NB4 (cell line): ENCODE measurements at regions not wholly inside any gene's neighbourhood (a gene's known extent, or its start where the extent isn't known, plus 50 kb on each side); places are given as distances from the start of the nearest gene placed in this dataset.

Experiments used
- POLR2A ChIP-seq: IDR thresholded peaks from 2 replicates; pipeline ENCODE4 v1.6.1; 2011; ENCODE audit warnings: mild to moderate bottlenecking; ENCODE audit not compliant: insufficient read length; ENCODE audit errors: extremely low read depth
- TF ChIP-seq, protein P1 (sequence below): IDR thresholded peaks from one replicate; pipeline ENCODE4 v1.5.1; 2012; ENCODE audit warnings: low read depth, low read length

DNA sequence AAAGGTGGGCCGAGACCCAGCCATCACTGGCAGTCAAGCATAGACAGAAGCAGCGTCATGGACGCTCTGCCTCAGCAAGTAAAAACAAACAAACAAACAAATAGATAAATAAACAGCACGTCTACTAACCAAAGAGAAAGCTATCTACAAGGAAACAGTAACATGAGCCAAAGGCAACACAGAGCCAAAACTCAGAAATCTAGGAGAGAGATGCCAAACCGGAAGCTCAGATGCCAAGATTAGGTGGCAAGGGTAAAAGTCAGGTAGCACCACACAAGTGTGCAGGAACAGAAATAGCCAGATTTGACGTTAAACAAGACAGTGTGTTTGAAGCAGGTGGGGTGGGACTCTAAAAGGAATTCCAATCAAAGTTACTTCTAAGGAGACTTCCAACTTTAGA, 448.3 kb upstream of the NFIA start:
- TF ChIP-seq, protein P1, sequence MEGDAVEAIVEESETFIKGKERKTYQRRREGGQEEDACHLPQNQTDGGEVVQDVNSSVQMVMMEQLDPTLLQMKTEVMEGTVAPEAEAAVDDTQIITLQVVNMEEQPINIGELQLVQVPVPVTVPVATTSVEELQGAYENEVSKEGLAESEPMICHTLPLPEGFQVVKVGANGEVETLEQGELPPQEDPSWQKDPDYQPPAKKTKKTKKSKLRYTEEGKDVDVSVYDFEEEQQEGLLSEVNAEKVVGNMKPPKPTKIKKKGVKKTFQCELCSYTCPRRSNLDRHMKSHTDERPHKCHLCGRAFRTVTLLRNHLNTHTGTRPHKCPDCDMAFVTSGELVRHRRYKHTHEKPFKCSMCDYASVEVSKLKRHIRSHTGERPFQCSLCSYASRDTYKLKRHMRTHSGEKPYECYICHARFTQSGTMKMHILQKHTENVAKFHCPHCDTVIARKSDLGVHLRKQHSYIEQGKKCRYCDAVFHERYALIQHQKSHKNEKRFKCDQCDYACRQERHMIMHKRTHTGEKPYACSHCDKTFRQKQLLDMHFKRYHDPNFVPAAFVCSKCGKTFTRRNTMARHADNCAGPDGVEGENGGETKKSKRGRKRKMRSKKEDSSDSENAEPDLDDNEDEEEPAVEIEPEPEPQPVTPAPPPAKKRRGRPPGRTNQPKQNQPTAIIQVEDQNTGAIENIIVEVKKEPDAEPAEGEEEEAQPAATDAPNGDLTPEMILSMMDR = no peak
- TF ChIP-seq POLR2A = no peak
